ENCODE measurements at regions not wholly inside any gene's neighbourhood (a gene's known extent, or its start where the extent isn't known, plus 50 kb on each side); places are given as distances from the start of the nearest gene placed in this dataset.
A peak's percentile ranks its signal among the peaks of the same experiment; 100 is the strongest.
"Not testable (repeated sequence)": the region's sequence is repeated elsewhere in the genome, so short reads cannot be mapped to it uniquely, and the experiment has no call there.

DNA sequence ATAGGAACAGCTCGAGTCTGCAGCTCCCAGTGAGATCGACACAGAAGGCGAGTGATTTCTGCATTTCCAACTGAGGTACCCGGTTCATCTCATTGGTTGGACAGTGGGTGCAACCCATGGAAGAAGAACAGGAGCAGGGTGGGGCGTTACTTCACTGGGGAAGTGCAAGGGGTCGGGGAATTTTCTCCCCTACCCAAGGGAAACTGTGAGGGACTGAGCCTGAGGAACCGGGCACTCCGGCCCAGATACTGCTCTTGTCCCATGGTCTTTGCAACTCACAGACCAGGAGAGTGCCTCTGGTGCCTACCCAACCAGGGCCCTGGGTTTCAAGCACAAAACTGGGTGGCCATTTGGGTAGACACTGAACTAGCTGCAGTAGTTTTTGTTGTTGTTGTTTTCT, 307.1 kb downstream of the AMY1C start:
- no peak overlapping the region for H3K9ac ChIP-seq (ENCODE audit: extremely low read depth, insufficient read length, low read length)
- H2AK5ac ChIP-seq (ENCODE audit: insufficient read length, low read length): no peak overlapping the region
- no peaks in the 10 kb centered on the region; the same call in 1 of the 2 replicates for H3K4me1 ChIP-seq (ENCODE audit: insufficient read depth, low read length)
- peak overlapping the region in 2 of 3 experiments; percentile 59 to 64; a peak in 4 of 7 replicates for H3K27ac Mint-ChIP-seq
- H3K4me2 ChIP-seq (ENCODE audit: insufficient read depth, insufficient read length, low read length): no peak overlapping the region
- H2BK5ac ChIP-seq (ENCODE audit: insufficient read length, low read length): no peak overlapping the region
- H4K5ac ChIP-seq (ENCODE audit: insufficient read length, low read depth, low read length): peak overlapping the region; percentile 76
- no peaks in the 10 kb centered on the region for H3K23me2 ChIP-seq (ENCODE audit: insufficient read length, low read depth, low read length, poor library complexity, severe bottlenecking)
- no CpG with 5 or more reads among the region's 8 CpGs for WGBS (ENCODE audit: extremely low coverage, insufficient read length, low lambda C conversion rate)
- H3K56ac ChIP-seq (ENCODE audit: insufficient read length, low read depth, low read length): no peak overlapping the region
- H3K79me2 ChIP-seq (ENCODE audit: insufficient read depth, low read length): no peaks in the 10 kb centered on the region
- no peaks in the 10 kb centered on the region for H3K9me3 ChIP-seq (ENCODE audit: control insufficient read depth, low read depth, low read length)
- H3T11ph ChIP-seq (ENCODE audit: low read length): no peak overlapping the region
- peaks cover 1 to 6% (median 6%) of the 10 kb centered on the region in 3 experiments; a peak in 5 of 7 replicates for H3K36me3 Mint-ChIP-seq (ENCODE audit: insufficient read depth in 1 of 3, low read depth in 3 of 3)
- no peak overlapping the region for H4K91ac ChIP-seq (ENCODE audit: insufficient read length, low read depth, low read length)
- peak; percentile 30 for DNase-seq
- no peak overlapping the region for H3K23ac ChIP-seq (ENCODE audit: insufficient read length, low read depth, low read length)
- peak overlapping the region; percentile 72 for H3K18ac ChIP-seq (ENCODE audit: insufficient read length, low read depth, low read length)
- no peak overlapping the region for H2BK120ac ChIP-seq (ENCODE audit: low read depth, low read length, poor library complexity, severe bottlenecking)
- H4K20me1 ChIP-seq (ENCODE audit: control insufficient read depth, insufficient read depth, insufficient read length): no peaks in the 10 kb centered on the region
- no peak overlapping the region for H2BK20ac ChIP-seq (ENCODE audit: low read depth, low read length, poor library complexity, severe bottlenecking)
- peak overlapping the region; percentile 24; the same call in 1 of the 2 replicates for H3K14ac ChIP-seq (ENCODE audit: insufficient read depth, low read length)
- H3K9me3 Mint-ChIP-seq: peaks cover 5 to 6% of the 10 kb centered on the region in 2 experiments; a peak in 4 of 5 replicates
- H2AFZ ChIP-seq (ENCODE audit: low read length): peak overlapping the region; percentile 63
- TF ChIP-seq CTCF (conservative IDR thresholded peaks at IDR 0.05): no peak
- no peak overlapping the region for H3K27ac ChIP-seq (ENCODE audit: insufficient read length, low read depth, low read length)
- no peaks in the 10 kb centered on the region; the same call in 1 of the 2 replicates for H3K27me3 Mint-ChIP-seq (ENCODE audit: low read depth)
- H3K4me1 Mint-ChIP-seq: peaks cover 11% of the 10 kb centered on the region in 2 experiments
- H3K27me3 ChIP-seq (ENCODE audit: insufficient read depth, low read length): no peaks in the 10 kb centered on the region
- H3K79me1 ChIP-seq (ENCODE audit: insufficient read depth, low read depth, low read length, poor library complexity, severe bottlenecking): no peaks in the 10 kb centered on the region
- no peak overlapping the region for H3K4ac ChIP-seq (ENCODE audit: low read depth, low read length)
- no peak overlapping the region for H2BK15ac ChIP-seq (ENCODE audit: low read depth, low read length)
- H4K8ac ChIP-seq (replicated peaks; ENCODE audit: insufficient read length, low read depth, low read length): no peak overlapping the region
- H3K4me3 Mint-ChIP-seq: no peak overlapping the region
- no peak overlapping the region for H2BK12ac ChIP-seq (ENCODE audit: insufficient read length, low read depth, low read length)

DNA sequence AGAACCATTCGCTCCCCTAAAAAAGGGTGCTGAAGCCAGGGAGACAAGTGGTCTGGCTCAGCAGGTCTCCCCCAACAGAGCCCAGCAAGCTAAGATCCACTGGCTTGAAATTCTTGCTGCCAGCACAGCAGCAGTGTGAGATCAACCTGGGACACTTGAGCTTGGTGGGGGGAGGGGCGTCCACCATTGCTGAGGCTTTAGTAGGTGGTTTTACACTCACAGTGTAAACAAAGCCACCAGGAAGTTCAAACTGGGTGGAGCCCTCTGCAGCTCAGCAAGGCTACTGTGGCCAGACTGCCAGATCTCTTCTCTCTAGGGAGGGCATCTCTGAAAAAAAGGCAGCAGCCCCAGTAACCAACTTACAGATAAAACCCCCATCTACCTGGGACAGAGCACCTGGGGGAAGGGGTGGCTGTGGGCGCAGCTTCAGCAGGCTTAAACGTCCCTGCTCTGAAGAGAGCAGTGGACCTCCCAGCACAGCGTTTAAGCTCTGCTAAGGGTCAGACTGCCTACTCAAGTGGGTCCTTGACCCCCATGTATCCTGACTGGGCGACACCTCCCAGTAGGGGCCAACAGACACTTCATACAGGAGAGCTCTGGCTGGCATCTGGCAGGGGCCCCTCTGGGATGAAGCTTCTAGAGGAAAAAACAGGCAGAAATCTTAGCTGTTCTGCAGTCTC, 307.7 kb downstream of the AMY1C start:
- not testable (repeated sequence) for H3K9me3 Mint-ChIP-seq; H3K27ac ChIP-seq (ENCODE audit: insufficient read length, low read depth, low read length); H3K36me3 Mint-ChIP-seq (ENCODE audit: insufficient read depth in 1 of 3, low read depth in 3 of 3)

More for the DNA sequence above, 307.7 kb downstream of the AMY1C start:
- not testable (repeated sequence) for H3K23ac ChIP-seq (ENCODE audit: insufficient read length, low read depth, low read length); H4K91ac ChIP-seq (ENCODE audit: insufficient read length, low read depth, low read length); H2BK120ac ChIP-seq (ENCODE audit: low read depth, low read length, poor library complexity, severe bottlenecking); H3K4me3 Mint-ChIP-seq; H3K9me3 ChIP-seq (ENCODE audit: control insufficient read depth, low read depth, low read length); H2BK15ac ChIP-seq (ENCODE audit: low read depth, low read length); H3K9ac ChIP-seq (ENCODE audit: extremely low read depth, insufficient read length, low read length); H3T11ph ChIP-seq (ENCODE audit: low read length); H3K4ac ChIP-seq (ENCODE audit: low read depth, low read length); H3K27me3 ChIP-seq (ENCODE audit: insufficient read depth, low read length); H3K56ac ChIP-seq (ENCODE audit: insufficient read length, low read depth, low read length); H2BK5ac ChIP-seq (ENCODE audit: insufficient read length, low read length); H2BK12ac ChIP-seq (ENCODE audit: insufficient read length, low read depth, low read length); H2AK5ac ChIP-seq (ENCODE audit: insufficient read length, low read length); H3K79me1 ChIP-seq (ENCODE audit: insufficient read depth, low read depth, low read length, poor library complexity, severe bottlenecking); H4K20me1 ChIP-seq (ENCODE audit: control insufficient read depth, insufficient read depth, insufficient read length); H3K27me3 Mint-ChIP-seq (ENCODE audit: low read depth); H3K4me2 ChIP-seq (ENCODE audit: insufficient read depth, insufficient read length, low read length); H3K23me2 ChIP-seq (ENCODE audit: insufficient read length, low read depth, low read length, poor library complexity, severe bottlenecking); H3K79me2 ChIP-seq (ENCODE audit: insufficient read depth, low read length); H3K4me1 ChIP-seq (ENCODE audit: insufficient read depth, low read length); H2BK20ac ChIP-seq (ENCODE audit: low read depth, low read length, poor library complexity, severe bottlenecking); H4K8ac ChIP-seq (replicated peaks; ENCODE audit: insufficient read length, low read depth, low read length)
- peak overlapping the region; percentile 63 for H2AFZ ChIP-seq (ENCODE audit: low read length)
- peak overlapping the region; percentile 24; the same call in 1 of the 2 replicates for H3K14ac ChIP-seq (ENCODE audit: insufficient read depth, low read length)
- DNase-seq: peak; percentile 69
- no CpG with 5 or more reads among the region's 6 CpGs for WGBS (ENCODE audit: extremely low coverage, insufficient read length, low lambda C conversion rate)
- H3K27ac Mint-ChIP-seq: peak overlapping the region in 1 of 3 experiments; percentile 64; a peak in 1 of 7 replicates
- H4K5ac ChIP-seq (ENCODE audit: insufficient read length, low read depth, low read length): peak overlapping the region; percentile 76
- peak overlapping the region; percentile 72 for H3K18ac ChIP-seq (ENCODE audit: insufficient read length, low read depth, low read length)
- H3K4me1 Mint-ChIP-seq: peaks cover 11% of the 10 kb centered on the region in 2 experiments

All from H9 (cell line).